ENCODE measurements at regions not wholly inside any gene's neighbourhood (a gene's known extent, or its start where the extent isn't known, plus 50 kb on each side); places are given as distances from the start of the nearest gene placed in this dataset.

DNA sequence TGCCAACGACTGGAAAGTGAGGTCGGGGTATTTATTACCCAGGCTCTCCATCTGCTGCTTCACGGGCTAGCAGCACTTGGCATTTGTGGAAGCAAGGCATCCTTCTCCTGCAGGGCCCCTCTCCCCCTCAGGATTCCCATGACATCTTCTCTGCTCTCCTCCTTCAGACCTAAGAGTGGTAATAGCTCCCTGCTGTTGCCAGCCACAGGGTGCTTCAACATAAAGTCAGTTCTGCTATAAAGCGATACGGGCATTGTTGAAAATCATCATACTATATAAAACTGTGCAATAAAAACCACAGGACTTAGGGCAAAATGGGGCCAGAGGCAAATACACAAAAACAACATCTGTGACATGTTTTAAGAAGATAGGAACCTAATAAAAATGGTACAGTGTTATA, 391.8 kb upstream of the ADAMTS9 start:
- no peak for DNase-seq (ENCODE audit: low spot score)
- in situ Hi-C loops (cut with HindIII; ENCODE audit: low sequenced_read_pairs) = no loop called here

- in situ Hi-C loops (cut with HindIII; ENCODE audit: low sequenced_read_pairs) = no loop called here
- DNase-seq (ENCODE audit: low spot score) = no peak
Observed at GRCh38 chr3:65078748-65079147, 390.9 kb upstream of the ADAMTS9 start.

GRCh38 chr3:65077124-65077523, 389.3 kb upstream of the ADAMTS9 start:
- in situ Hi-C loops (cut with HindIII; ENCODE audit: low sequenced_read_pairs) = no loop called here
- DNase-seq (ENCODE audit: low spot score) = no peak

- DNase-seq (ENCODE audit: low spot score) = no peak
- in situ Hi-C loops (cut with HindIII; ENCODE audit: low sequenced_read_pairs) = no loop called here
Observed at GRCh38 chr3:65070968-65071367, 383.2 kb upstream of the ADAMTS9 start.

DNA sequence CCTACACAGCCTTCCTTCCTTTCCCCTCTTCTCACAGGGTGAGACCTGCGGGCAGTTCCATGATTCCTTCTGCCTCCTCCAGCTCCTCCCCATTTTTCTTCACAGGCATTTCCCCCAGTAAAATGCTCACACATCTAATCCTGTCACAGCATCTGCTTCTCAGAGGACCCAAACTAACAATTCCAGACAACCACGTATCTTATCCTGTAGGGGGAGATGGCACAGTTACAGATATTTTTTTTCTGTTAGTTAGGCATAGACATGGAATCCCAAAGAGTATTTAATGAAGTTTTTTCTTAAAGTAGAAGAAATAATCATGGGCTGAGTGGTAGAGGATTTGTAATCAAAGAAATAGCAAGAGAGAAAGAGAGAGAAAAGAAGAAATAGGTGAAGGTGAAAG, 373.1 kb upstream of the ADAMTS9 start:
- DNase-seq (ENCODE audit: low spot score) = no peak

GRCh38 chr3:65052101-65052500, 364.3 kb upstream of the ADAMTS9 start:
- in situ Hi-C loops (cut with HindIII; ENCODE audit: low sequenced_read_pairs) = no loop called here

More for the DNA sequence above, 373.1 kb upstream of the ADAMTS9 start:
- in situ Hi-C loops (cut with HindIII; ENCODE audit: low sequenced_read_pairs) = no loop called here

GRCh38 chr3:65048151-65048550, 360.4 kb upstream of the ADAMTS9 start:
- in situ Hi-C loops (cut with HindIII; ENCODE audit: low sequenced_read_pairs) = no loop called here
- DNase-seq (ENCODE audit: low spot score) = no peak

More at GRCh38 chr3:65052101-65052500, 364.3 kb upstream of the ADAMTS9 start:
- no peak for DNase-seq (ENCODE audit: low spot score)

DNA sequence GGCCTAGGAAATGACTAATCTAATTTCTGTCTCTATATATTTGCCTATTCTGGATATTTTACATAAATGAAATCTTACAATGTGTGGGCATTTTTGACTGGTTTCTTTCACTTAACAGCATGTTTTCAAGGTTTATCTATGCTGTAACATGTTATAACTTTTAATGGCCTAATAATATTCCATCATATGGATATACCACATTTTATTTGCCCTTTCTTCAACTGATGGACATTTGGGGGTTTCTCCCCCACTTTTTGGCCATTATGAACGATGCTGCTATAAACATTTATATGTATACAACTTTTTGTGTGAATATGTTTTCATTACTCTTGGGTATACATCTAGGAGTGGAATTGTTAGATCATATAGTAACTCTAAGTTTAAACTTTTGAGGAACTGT, 357.3 kb upstream of the ADAMTS9 start:
- DNase-seq (ENCODE audit: low spot score) = no peak
- in situ Hi-C loops (cut with HindIII; ENCODE audit: low sequenced_read_pairs) = no loop called here

- no peak for DNase-seq (ENCODE audit: low spot score)
- in situ Hi-C loops (cut with HindIII; ENCODE audit: low sequenced_read_pairs) = no loop called here
Observed at GRCh38 chr3:65044401-65044800, 356.6 kb upstream of the ADAMTS9 start.

DNA sequence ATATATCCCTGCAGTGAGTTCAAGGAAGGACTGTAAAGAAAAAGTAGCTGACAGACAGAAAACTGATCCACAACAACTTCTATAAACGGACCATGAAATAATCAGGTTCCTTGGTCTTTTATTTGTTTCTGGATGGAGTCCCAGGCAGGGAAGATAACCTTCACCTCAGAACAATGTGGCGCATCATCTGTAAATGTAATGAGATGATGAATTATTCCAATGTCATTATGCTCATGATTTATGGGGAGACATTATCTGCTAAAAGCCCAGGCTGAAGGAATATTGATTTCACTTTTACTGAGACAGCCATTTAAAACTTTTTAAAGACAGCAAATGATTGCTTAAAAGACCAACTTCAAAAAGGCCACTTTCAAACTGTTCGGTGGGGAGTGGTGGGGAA, 354.9 kb upstream of the ADAMTS9 start:
- in situ Hi-C loops (cut with HindIII; ENCODE audit: low sequenced_read_pairs) = no loop called here
- DNase-seq (ENCODE audit: low spot score) = no peak

- in situ Hi-C loops (cut with HindIII; ENCODE audit: low sequenced_read_pairs) = no loop called here
- no peak for DNase-seq (ENCODE audit: low spot score)
Observed at GRCh38 chr3:65039754-65040210, 352.0 kb upstream of the ADAMTS9 start.

- no peak for DNase-seq (ENCODE audit: low spot score)
Observed at GRCh38 chr3:65037861-65038260, 350.1 kb upstream of the ADAMTS9 start.

DNA sequence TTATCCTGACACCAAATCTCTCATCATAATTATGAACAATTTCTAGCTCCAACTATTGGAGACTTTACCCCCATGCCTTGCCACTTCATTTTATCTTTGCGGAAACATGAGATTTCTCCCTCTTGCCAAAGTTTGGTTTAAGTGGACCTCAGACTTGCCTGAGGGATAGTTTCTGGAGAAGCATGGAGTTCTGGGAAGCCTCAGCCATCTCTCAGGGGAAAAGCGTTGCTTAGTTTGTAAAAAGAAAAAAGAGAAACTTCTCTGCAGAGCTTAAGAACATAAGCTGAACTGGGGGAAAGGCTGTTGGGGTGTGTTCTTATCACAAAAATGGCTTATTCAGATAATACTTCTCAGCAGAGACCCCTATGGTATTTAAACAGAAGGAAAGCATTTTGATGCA, 347.4 kb upstream of the ADAMTS9 start:
- DNase-seq (ENCODE audit: low spot score) = no peak
- in situ Hi-C loops (cut with HindIII; ENCODE audit: low sequenced_read_pairs) = no loop called here

More at GRCh38 chr3:65037861-65038260, 350.1 kb upstream of the ADAMTS9 start:
- in situ Hi-C loops (cut with HindIII; ENCODE audit: low sequenced_read_pairs) = no loop called here

DNA sequence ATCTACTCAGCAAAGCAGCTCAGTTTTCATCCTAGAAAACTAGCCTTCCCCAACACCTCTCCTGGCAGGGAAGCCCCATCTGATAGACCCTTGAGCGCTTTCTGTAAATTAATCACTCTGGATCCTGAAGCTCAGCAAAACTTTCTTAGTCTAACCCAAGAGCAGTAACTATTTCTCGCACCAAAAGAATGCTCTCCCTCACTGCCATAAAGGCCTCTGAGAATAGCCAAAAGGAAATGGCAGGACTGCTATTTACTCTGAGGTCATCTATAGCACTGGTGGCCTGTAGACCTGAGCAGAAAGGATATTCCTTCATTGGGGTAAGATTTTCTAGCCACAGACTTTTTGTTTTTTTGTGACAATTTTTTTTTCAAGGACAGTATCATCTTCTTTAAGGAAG, 345.8 kb upstream of the ADAMTS9 start:
- no peak for DNase-seq (ENCODE audit: low spot score)
- in situ Hi-C loops (cut with HindIII; ENCODE audit: low sequenced_read_pairs) = no loop called here

GRCh38 chr3:65030847-65031463, 343.2 kb upstream of the ADAMTS9 start:
- DNase-seq (ENCODE audit: low spot score) = no peak
- in situ Hi-C loops (cut with HindIII; ENCODE audit: low sequenced_read_pairs) = no loop called here

DNA sequence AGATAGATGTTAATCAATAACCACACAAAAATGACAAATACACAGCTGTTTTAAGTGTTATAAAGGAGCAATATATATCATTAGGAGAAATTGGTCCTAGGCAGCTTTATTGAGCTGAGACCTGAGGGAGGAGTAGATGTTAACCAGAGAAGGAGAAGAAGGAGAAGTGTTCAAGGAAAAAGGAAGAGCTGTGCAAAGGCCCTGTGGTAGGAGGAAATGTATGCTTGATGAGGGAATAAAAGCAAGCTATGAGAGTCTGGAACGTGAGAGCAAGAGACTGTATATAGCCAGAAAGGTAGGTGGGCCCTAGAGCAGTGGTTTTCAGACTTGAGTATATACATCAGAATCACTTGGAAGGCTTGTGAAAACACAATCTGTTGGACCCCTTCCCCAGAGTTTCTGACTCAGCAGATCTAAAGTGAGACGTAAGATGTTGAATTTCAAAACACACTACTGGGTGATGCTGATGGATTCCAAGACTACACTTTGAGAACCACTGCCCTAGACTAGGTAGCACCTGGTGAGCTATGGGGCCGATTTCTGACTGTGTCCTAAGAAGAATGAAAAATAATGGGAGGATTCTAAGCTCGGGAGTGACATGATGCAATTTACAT, 342.3 kb upstream of the ADAMTS9 start:
- in situ Hi-C loops (cut with HindIII; ENCODE audit: low sequenced_read_pairs) = no loop called here
- no peak for DNase-seq (ENCODE audit: low spot score)

DNA sequence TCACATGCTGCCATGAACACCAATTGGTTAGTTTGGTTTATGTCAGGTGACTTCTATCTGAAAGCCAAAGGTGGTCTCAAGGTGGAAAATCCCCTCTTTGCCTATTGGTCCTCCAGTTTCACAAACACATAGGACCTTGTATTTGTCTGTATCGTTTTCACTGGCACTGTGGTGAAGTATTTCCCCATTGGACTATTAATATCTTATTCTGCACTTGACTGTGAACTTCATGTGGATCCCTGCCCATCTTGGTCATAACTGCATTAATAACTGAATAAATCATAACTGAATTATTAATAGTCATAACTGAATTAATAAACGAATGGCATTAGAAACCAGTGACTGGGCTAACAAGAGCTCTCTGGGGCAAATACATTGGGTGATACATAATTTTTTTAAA, 341.3 kb upstream of the ADAMTS9 start:
- in situ Hi-C loops (cut with HindIII; ENCODE audit: low sequenced_read_pairs) = no loop called here
- no peak for DNase-seq (ENCODE audit: low spot score)

- no peak for DNase-seq (ENCODE audit: low spot score)
- in situ Hi-C loops (cut with HindIII; ENCODE audit: low sequenced_read_pairs) = no loop called here
Observed at GRCh38 chr3:65028024-65028423, 340.2 kb upstream of the ADAMTS9 start.

DNA sequence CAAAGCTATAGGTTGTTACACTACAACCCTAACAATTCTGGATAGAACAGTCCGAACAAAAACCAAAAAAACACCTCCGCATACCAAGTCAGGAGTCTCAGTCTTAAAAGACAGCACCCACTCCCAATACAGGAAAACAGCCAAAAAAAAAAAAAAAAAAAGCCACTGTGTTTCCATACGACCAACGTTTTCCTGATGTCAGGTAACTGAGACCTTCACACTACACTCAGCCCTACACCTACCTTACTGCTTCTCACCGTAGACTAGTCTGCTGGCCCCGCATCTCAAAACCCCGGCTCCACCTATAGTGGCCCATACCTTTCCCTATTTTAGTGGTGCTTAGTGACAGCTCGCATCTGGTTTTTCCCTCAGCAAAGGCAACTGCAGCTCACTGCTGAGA, 339.5 kb upstream of the ADAMTS9 start:
- DNase-seq (ENCODE audit: low spot score) = no peak
- in situ Hi-C loops (cut with HindIII; ENCODE audit: low sequenced_read_pairs) = no loop called here

- in situ Hi-C loops (cut with HindIII; ENCODE audit: low sequenced_read_pairs) = no loop called here
- DNase-seq (ENCODE audit: low spot score) = no peak
Observed at GRCh38 chr3:65026151-65026550, 338.4 kb upstream of the ADAMTS9 start.

DNA sequence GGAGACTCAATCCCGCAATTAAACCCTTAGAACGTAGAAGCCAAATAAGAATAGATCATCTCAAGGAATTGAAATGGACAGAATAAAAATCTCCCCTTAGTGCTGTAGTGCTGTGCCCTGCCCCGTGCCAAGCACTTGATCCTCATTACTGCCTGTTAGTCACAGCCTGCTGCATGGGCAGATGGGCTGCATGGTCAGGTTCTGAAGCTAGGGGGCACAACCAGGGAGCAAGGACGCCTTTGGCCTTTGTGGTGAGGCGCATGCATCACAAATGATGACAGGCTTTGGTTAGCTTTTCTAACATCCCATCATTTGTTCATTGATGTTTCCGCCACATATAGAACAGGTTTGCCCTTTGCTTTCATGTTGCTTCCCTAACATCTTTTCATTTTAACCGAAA, 336.3 kb upstream of the ADAMTS9 start:
- DNase-seq (ENCODE audit: low spot score) = no peak
- in situ Hi-C loops (cut with HindIII; ENCODE audit: low sequenced_read_pairs) = no loop called here

Data from G401 (cell line).